Prostate gland (tissue), 2 donors: ENCODE measurements at regions not wholly inside any gene's neighbourhood (a gene's known extent, or its start where the extent isn't known, plus 50 kb on each side); places are given as distances from the start of the nearest gene placed in this dataset.

Source experiments
- DNase-seq: peaks from one replicate; pipeline ENCODE4 v3.0.0-alpha.2; 2019; ENCODE audit warnings: low spot score
- H3K27ac ChIP-seq, 2 donors: fragments of 200-600 bp; sonication (generic); 2 replicates each; pipeline ENCODE4 v1.5.1; 2017 to 2019
- H3K27me3 ChIP-seq: fragments of 200-600 bp; sonication (generic); replicated peaks from 2 replicates; pipeline ENCODE4 v1.5.1; 2019; ENCODE audit not compliant: insufficient read depth
- H3K36me3 ChIP-seq, 2 donors: fragments of 200-600 bp; sonication (generic); 1 replicate in 1 of 2; 2 replicates in 1 of 2; pipeline versions ENCODE4 v1.5.1 to v1.8.1; 2017 to 2019
- H3K4me1 ChIP-seq: fragments of 200-600 bp; sonication (generic); replicated peaks from 2 replicates; pipeline ENCODE4 v1.5.1; 2019
- H3K4me3 ChIP-seq, 2 donors: fragments of 200-600 bp; sonication (generic); 2 replicates each; pipeline ENCODE4 v1.5.1; 2017 to 2019
- H3K9me3 ChIP-seq: fragments of 200-600 bp; sonication (generic); 2 replicates; pipeline ENCODE4 v1.5.1; 2017
- POLR2A ChIP-seq: fragments of 450-650 bp; IDR thresholded peaks from one replicate; pipeline ENCODE4 v1.6.1; 2016; ENCODE audit warnings: antibody characterized with exemption, mild to moderate bottlenecking
- POLR2AphosphoS5 ChIP-seq: sonication (generic); formaldehyde crosslinking; IDR thresholded peaks from one replicate; pipeline ENCODE4 v1.6.1; 2017; ENCODE audit warnings: antibody characterized with exemption
- WGBS: methylation state at CpG from one replicate; pipeline ENCODE4 v1.1.5; 2018; 5-methylcytosine and 5-hydroxymethylcytosine counted together
- intact Hi-C: fragments of 100-400 bp; cut with DNase I; formaldehyde crosslinking; loops from one replicate; pipeline ENCODE4 v1.14.2; 2022
- TF ChIP-seq, protein P1 (sequence below), 4 experiments: fragments of 200-600 bp in 2 of 4; fragments of 450-650 bp in 2 of 4; sonication (generic) in 2 of 4; IDR thresholded peaks; 1 replicate in 3 of 4; 2 replicates in 1 of 4; pipeline ENCODE4 v1.5.1; 2016 to 2019; ENCODE audit warnings: antibody characterized with exemption in 4 of 4, mild to moderate bottlenecking in 2 of 4, moderate library complexity in 2 of 4

DNA sequence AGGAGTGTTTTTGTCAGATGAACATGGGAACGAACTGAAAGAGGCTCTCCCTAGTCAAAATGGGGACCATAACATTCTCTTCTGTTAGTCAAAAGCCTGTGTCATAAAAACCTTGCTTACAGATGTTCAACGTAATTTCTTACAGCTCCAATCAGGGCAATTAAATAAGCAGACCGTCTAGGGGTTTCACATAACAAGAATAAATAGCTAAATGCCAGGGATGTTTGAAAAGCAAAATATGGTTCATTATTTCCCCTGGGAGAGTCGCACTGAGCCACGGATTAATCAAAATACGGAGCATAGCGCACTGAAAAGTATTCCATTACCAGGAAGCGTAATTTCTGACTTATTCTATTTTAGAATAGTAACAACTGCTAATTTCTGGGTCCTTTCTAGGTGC, 63.7 kb upstream of the MRI1 start:
- H3K9me3 ChIP-seq, result no peaks in the 10 kb centered on the region
- no peak overlapping the region for H3K4me3 ChIP-seq
- 52% methylated on average over 8 of the region's 8 CpGs for WGBS
- no peaks in the 10 kb centered on the region for H3K27me3 ChIP-seq
- no peak for TF ChIP-seq POLR2A
- no peak for TF ChIP-seq POLR2AphosphoS5
- TF ChIP-seq, protein P1, sequence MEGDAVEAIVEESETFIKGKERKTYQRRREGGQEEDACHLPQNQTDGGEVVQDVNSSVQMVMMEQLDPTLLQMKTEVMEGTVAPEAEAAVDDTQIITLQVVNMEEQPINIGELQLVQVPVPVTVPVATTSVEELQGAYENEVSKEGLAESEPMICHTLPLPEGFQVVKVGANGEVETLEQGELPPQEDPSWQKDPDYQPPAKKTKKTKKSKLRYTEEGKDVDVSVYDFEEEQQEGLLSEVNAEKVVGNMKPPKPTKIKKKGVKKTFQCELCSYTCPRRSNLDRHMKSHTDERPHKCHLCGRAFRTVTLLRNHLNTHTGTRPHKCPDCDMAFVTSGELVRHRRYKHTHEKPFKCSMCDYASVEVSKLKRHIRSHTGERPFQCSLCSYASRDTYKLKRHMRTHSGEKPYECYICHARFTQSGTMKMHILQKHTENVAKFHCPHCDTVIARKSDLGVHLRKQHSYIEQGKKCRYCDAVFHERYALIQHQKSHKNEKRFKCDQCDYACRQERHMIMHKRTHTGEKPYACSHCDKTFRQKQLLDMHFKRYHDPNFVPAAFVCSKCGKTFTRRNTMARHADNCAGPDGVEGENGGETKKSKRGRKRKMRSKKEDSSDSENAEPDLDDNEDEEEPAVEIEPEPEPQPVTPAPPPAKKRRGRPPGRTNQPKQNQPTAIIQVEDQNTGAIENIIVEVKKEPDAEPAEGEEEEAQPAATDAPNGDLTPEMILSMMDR (IDR thresholded peaks at IDR 0.05), result no peak
- DNase-seq, result no peak
- H3K36me3 ChIP-seq, result no peaks in the 10 kb centered on the region
- no peaks in the 10 kb centered on the region for H3K4me1 ChIP-seq
- H3K27ac ChIP-seq, result no peak overlapping the region
- intact Hi-C loops, result no loop called here

DNA sequence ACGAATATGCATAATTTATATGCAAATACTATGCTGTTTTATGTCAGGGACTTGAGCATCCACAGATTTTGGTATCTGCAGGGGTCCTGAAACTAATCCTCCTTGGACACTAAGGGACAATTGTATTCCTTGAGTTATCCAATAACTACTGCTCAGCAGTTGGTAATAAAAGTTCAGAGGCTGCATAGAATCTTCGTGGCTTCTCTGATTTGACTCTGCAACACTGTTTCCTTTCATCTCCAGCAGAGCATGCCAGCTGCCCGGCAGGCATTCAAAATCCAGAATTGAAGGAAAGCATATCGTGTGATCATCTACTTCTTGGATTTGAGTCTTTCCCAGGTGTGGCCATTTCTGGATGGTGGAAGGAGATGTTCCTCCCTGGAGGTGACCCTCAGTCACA, 64.5 kb upstream of the MRI1 start:
- H3K27me3 ChIP-seq, result no peaks in the 10 kb centered on the region
- WGBS, result 21% methylated on average over 4 of the region's 4 CpGs

DNA sequence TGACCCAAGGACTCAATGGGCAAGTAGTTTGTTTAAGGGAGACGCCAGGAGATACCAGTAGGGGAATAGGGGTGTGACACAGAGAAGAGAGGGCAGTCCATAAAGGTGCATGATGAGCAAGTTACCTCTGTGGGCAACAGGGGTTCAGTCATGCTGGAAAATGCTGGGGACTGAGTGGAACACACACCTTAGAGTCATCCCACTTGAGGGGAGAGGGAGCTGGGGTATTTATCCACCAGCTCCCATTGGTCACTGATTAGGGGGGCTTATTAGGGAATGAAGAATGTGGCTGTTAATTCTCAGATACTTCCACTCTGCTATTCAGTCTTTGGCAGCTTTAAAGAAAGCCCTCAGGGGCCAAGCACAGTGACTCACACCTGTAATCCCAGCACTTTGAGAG, 67.5 kb upstream of the MRI1 start:
- Histone ChIP-seq H3K4me3 (no peak overlapping the region), H3K27me3 (no peaks in the 10 kb centered on the region), H3K27ac (no peak overlapping the region), H3K36me3 (no peaks in the 10 kb centered on the region), H3K4me1 (no peaks in the 10 kb centered on the region), H3K9me3 (no peaks in the 10 kb centered on the region)
- WGBS, result 88% methylated on average over 1 of the region's 1 CpG
- TF ChIP-seq POLR2AphosphoS5, result no peak
- DNase-seq, result no peak
- intact Hi-C loops, result no loop called here

More for the DNA sequence above, 64.5 kb upstream of the MRI1 start:
- intact Hi-C loops, result no loop called here
- Histone ChIP-seq H3K27ac (no peak overlapping the region), H3K4me1 (no peaks in the 10 kb centered on the region), H3K4me3 (no peak overlapping the region), H3K9me3 (no peaks in the 10 kb centered on the region), H3K36me3 (no peaks in the 10 kb centered on the region)
- no peak for DNase-seq
- no peak for TF ChIP-seq POLR2A
- TF ChIP-seq, protein P1 (IDR thresholded peaks at IDR 0.05), result no peak

DNA sequence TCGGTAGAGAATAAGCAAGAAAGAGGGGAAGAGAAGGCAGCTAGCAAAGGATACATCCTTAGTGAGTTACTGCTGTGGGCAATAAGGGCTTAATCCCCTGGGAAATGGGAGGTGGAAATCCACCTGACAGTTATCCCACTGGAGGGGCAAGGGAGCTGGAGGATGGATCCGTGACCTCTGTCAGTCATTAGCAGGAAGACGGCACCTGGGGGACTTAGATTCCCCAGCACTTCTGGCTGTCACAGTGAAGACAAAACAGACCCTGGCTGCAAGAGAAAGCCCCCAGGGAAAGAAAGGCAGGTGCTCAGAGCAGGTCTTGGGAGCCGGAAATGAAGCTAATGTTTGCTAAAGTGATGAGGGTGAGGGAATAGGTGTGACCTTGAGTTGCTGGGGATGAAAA, 70.4 kb upstream of the MRI1 start:
- DNase-seq, result no peak
- Histone ChIP-seq H3K36me3 (no peaks in the 10 kb centered on the region), H3K4me1 (no peaks in the 10 kb centered on the region), H3K4me3 (no peak overlapping the region), H3K9me3 (no peaks in the 10 kb centered on the region), H3K27me3 (no peaks in the 10 kb centered on the region), H3K27ac (no peak overlapping the region)
- WGBS, result 57% methylated on average over 4 of the region's 4 CpGs
- TF ChIP-seq, protein P1 (IDR thresholded peaks at IDR 0.05), result no peak
- TF ChIP-seq POLR2AphosphoS5 (no peak), POLR2A (no peak)
- intact Hi-C loops, result no loop called here

DNA sequence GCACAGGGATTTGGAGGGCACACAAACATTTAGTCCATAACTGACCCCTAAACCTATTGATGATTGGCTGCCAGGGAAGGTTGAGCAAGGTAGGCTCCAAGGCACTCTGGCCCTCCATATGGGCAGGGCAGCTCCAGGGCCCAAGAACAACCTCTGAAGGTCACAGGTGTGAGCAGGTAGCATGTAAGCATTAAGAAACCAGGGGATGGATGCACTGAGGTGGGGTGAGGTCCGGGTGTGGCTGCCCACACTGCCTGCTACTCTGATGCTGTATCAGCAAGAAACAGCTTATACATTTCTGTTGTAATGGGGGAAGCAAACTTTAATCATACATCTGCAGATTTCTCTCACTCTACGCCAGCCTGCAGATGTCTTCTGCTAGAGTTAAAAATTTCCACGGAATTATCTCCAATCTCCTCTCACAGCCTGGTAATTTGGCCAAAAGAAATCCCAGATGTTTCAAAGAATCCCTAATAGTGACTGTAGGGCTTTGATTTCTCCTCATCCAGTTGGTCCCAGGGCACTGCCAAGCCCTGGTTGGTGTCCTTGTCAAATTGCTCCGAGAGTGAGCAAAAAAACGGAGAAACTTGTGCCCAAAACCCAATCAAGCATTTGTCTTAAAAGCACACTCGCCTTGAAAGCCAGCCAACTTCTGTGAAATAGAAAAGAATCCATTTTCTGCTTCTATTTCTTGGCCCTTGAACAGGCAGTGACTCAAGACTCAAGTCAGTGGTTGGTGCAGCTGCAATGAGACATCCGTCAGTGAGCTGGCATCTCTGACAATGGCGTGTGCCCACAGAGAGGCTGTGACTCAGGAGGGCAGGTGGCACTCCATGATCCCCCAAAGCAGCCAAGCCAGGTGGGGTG, 72.5 kb upstream of the MRI1 start:
- no peaks in the 10 kb centered on the region for H3K36me3 ChIP-seq
- no peak for TF ChIP-seq POLR2A
- TF ChIP-seq, protein P1 (IDR thresholded peaks at IDR 0.05), result no peak
- TF ChIP-seq POLR2AphosphoS5, result no peak
- no peak for DNase-seq
- 39% methylated on average over 8 of the region's 8 CpGs for WGBS
- no peaks in the 10 kb centered on the region for H3K9me3 ChIP-seq
- no peak overlapping the region for H3K27ac ChIP-seq
- H3K4me1 ChIP-seq, result no peaks in the 10 kb centered on the region
- H3K27me3 ChIP-seq, result no peaks in the 10 kb centered on the region
- intact Hi-C loops, result no loop called here
- H3K4me3 ChIP-seq, result no peak overlapping the region
